ENCODE measurements at regions not wholly inside any gene's neighbourhood (a gene's known extent, or its start where the extent isn't known, plus 50 kb on each side); places are given as distances from the start of the nearest gene placed in this dataset.

GRCh38 chr4:171582961-171583581 is 230.1 kb upstream of the GALNTL6 start:
- TF ChIP-seq CTCF (IDR thresholded peaks at IDR 0.05; ENCODE audit: control extremely low read depth in 1 of 3, insufficient read depth in 1 of 3, low read depth in 1 of 3, low read length in 3 of 3) (no peak), NRF1 (IDR thresholded peaks at IDR 0.05; ENCODE audit: low read depth, low read length) (no peak), GTF2F1 (IDR thresholded peaks at IDR 0.05; ENCODE audit: borderline replicate concordance, low read depth, low read length) (no peak)
